ENCODE measurements at regions not wholly inside any gene's neighbourhood (a gene's known extent, or its start where the extent isn't known, plus 50 kb on each side); places are given as distances from the start of the nearest gene placed in this dataset.
A peak's percentile ranks its signal among the peaks of the same experiment; 100 is the strongest.

- no peaks in the 10 kb centered on the region for H3K27me3 ChIP-seq (ENCODE audit: insufficient read depth, low read length, poor library complexity)
- no peaks in the 10 kb centered on the region for H3K36me3 ChIP-seq (ENCODE audit: insufficient read depth, low read length)
- no peak overlapping the region for H2AFZ ChIP-seq (ENCODE audit: low read depth, low read length)
- no peak overlapping the region for H3K27ac ChIP-seq (ENCODE audit: low read length)
- no peak for TF ChIP-seq EZH2 (IDR thresholded peaks at IDR 0.05; ENCODE audit: borderline replicate concordance, low read depth, low read length, severe bottlenecking)
- TF ChIP-seq CTCF (IDR thresholded peaks at IDR 0.05; ENCODE audit: borderline replicate concordance, extremely low read depth, low read length, poor library complexity, severe bottlenecking) = no peak
- H4K20me1 ChIP-seq (ENCODE audit: insufficient read depth, low read length) = no peaks in the 10 kb centered on the region
- no peak overlapping the region for H3K4me3 ChIP-seq (ENCODE audit: low read depth in 1 of 2, low read length in 2 of 2)
- H3K9me3 ChIP-seq (ENCODE audit: insufficient read depth, low read length, severe bottlenecking) = no peaks in the 10 kb centered on the region
- DNase-seq (no peak), ATAC-seq (ENCODE audit: insufficient read depth, low read depth) (no peak)
- H3K4me1 ChIP-seq (ENCODE audit: insufficient read depth, low read length) = no peaks in the 10 kb centered on the region
- no peak overlapping the region for H3K9ac ChIP-seq (ENCODE audit: low read depth, low read length)
- no peak overlapping the region for H3K4me2 ChIP-seq (ENCODE audit: insufficient read depth, low read length)
- H3K79me2 ChIP-seq (ENCODE audit: insufficient read depth, low read length) = no peaks in the 10 kb centered on the region
Measured at GRCh38 chr14:86652526-86652925, 1122.6 kb downstream of the FLRT2 start.

- no peak overlapping the region for H3K27ac ChIP-seq (ENCODE audit: low read length)
- H3K4me3 ChIP-seq (ENCODE audit: low read depth in 1 of 2, low read length in 2 of 2) = no peak overlapping the region
- no peaks in the 10 kb centered on the region for H3K4me1 ChIP-seq (ENCODE audit: insufficient read depth, low read length)
- H3K9me3 ChIP-seq (ENCODE audit: insufficient read depth, low read length, severe bottlenecking) = peaks cover 14% of the 10 kb centered on the region
- no peaks in the 10 kb centered on the region for H3K79me2 ChIP-seq (ENCODE audit: insufficient read depth, low read length)
- H3K9ac ChIP-seq (ENCODE audit: low read depth, low read length) = no peak overlapping the region
- ATAC-seq (ENCODE audit: insufficient read depth, low read depth) = peak; percentile 35; the same call in 2 of the 3 replicates
- no peaks in the 10 kb centered on the region for H3K36me3 ChIP-seq (ENCODE audit: insufficient read depth, low read length)
- no peak overlapping the region for H2AFZ ChIP-seq (ENCODE audit: low read depth, low read length)
- TF ChIP-seq EZH2 (IDR thresholded peaks at IDR 0.05; ENCODE audit: borderline replicate concordance, low read depth, low read length, severe bottlenecking) = no peak
- TF ChIP-seq CTCF (IDR thresholded peaks at IDR 0.05; ENCODE audit: borderline replicate concordance, extremely low read depth, low read length, poor library complexity, severe bottlenecking) = peak; percentile 50
- DNase-seq = peak; percentile 11
- H3K4me2 ChIP-seq (ENCODE audit: insufficient read depth, low read length) = no peak overlapping the region
- no peaks in the 10 kb centered on the region for H3K27me3 ChIP-seq (ENCODE audit: insufficient read depth, low read length, poor library complexity)
- no peaks in the 10 kb centered on the region for H4K20me1 ChIP-seq (ENCODE audit: insufficient read depth, low read length)
Measured at GRCh38 chr14:86646696-86647690, 1117.0 kb downstream of the FLRT2 start.

GRCh38 chr14:86646125-86646524 lies 1116.2 kb downstream of the FLRT2 start:
- H3K9ac ChIP-seq (ENCODE audit: low read depth, low read length) = no peak overlapping the region
- no peaks in the 10 kb centered on the region for H3K4me1 ChIP-seq (ENCODE audit: insufficient read depth, low read length)
- H3K79me2 ChIP-seq (ENCODE audit: insufficient read depth, low read length) = no peaks in the 10 kb centered on the region
- TF ChIP-seq CTCF (IDR thresholded peaks at IDR 0.05; ENCODE audit: borderline replicate concordance, extremely low read depth, low read length, poor library complexity, severe bottlenecking) (no peak), EZH2 (IDR thresholded peaks at IDR 0.05; ENCODE audit: borderline replicate concordance, low read depth, low read length, severe bottlenecking) (no peak)
- no peak overlapping the region for H3K4me2 ChIP-seq (ENCODE audit: insufficient read depth, low read length)
- H3K27ac ChIP-seq (ENCODE audit: low read length) = no peak overlapping the region
- peak overlapping the region; percentile 34; the same call in 1 of the 2 replicates for H2AFZ ChIP-seq (ENCODE audit: low read depth, low read length)
- no peak overlapping the region for H3K4me3 ChIP-seq (ENCODE audit: low read depth in 1 of 2, low read length in 2 of 2)
- DNase-seq (no peak), ATAC-seq (ENCODE audit: insufficient read depth, low read depth) (no peak)
- peaks cover 14% of the 10 kb centered on the region for H3K9me3 ChIP-seq (ENCODE audit: insufficient read depth, low read length, severe bottlenecking)
- H3K27me3 ChIP-seq (ENCODE audit: insufficient read depth, low read length, poor library complexity) = no peaks in the 10 kb centered on the region
- H3K36me3 ChIP-seq (ENCODE audit: insufficient read depth, low read length) = no peaks in the 10 kb centered on the region
- H4K20me1 ChIP-seq (ENCODE audit: insufficient read depth, low read length) = no peaks in the 10 kb centered on the region
